ENCODE measurements at regions not wholly inside any gene's neighbourhood (a gene's known extent, or its start where the extent isn't known, plus 50 kb on each side); places are given as distances from the start of the nearest gene placed in this dataset.

DNA sequence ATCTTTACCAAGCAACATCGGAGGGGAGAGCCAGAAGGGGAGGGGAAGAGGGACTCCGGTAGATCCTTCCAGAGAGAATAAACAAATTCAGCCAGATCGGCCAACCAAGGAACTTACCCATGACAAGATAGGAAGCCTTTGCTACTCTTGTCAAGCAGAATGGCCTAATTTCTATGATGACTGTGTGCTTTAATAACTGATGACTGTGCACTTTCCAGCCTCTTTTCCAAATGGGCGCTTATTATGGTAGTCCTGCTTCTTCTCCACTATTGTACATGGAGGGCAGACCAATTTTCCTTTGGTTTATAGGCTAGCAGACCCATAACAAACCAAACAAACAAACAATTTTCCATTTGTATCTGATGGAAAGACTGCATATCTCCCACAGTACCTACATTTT is 163.8 kb upstream of the RFX3 start:
- Histone ChIP-seq H3K4me1 (ENCODE audit: control insufficient read depth in 1 of 2, insufficient read depth in 2 of 2, low read length in 2 of 2) (no peaks in the 10 kb centered on the region), H3K36me3 (ENCODE audit: control insufficient read depth in 1 of 2, insufficient read depth in 2 of 2, low read length in 2 of 2) (no peaks in the 10 kb centered on the region), H3K27me3 (ENCODE audit: low read depth, low read length) (no peaks in the 10 kb centered on the region), H3K4me3 (ENCODE audit: low read depth in 1 of 2, low read length in 2 of 2) (no peak overlapping the region), H3K27ac (ENCODE audit: low read length) (no peak overlapping the region), H3K9me3 (ENCODE audit: control insufficient read depth in 1 of 2, low read length in 2 of 2) (no peaks in the 10 kb centered on the region)

DNA sequence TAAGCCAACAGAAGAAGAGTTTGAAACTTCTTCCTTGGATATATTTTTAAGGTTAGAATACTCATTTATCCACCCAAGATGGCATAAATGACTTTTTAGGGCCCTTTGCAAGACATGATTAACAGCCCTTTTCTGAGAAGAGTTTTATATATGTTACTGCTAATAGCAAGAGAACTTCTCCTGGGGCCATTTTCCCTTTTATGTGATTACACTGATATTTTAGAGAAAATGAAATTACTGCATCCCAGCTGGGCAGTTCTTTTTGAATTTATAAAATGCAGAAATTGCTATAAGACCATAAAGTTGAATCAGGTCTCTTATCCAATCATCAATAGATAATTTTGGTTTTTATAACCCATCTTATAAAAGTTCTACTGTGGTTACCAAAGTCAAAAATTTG is 161.3 kb upstream of the RFX3 start:
- H3K36me3 ChIP-seq (ENCODE audit: control insufficient read depth in 1 of 2, insufficient read depth in 2 of 2, low read length in 2 of 2), result no peaks in the 10 kb centered on the region
- H3K27me3 ChIP-seq (ENCODE audit: low read depth, low read length), result no peaks in the 10 kb centered on the region
- H3K4me3 ChIP-seq (ENCODE audit: low read depth in 1 of 2, low read length in 2 of 2), result no peak overlapping the region
- no peak overlapping the region for H3K27ac ChIP-seq (ENCODE audit: low read length)
- H3K9me3 ChIP-seq (ENCODE audit: control insufficient read depth in 1 of 2, low read length in 2 of 2), result no peaks in the 10 kb centered on the region
- H3K4me1 ChIP-seq (ENCODE audit: control insufficient read depth in 1 of 2, insufficient read depth in 2 of 2, low read length in 2 of 2), result no peaks in the 10 kb centered on the region

DNA sequence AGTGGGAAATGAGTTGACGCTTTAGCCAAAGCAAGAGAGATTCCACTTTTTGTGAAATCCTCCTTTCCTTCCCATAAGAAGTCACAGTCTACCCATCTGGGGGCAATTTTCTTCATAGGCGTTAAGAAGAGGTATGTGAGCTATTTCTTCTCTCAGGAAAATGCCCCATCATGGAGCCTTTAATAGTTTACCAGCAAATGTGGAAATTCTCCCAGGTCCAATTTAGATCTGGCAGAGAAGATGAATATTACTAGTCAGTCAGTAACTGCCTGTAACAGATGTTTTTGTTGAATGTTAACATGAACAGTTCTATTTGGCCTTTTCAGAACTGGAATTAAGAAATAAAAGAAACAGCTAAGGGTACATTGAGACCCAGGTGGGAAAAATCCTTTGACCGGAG is 156.4 kb upstream of the RFX3 start:
- H3K4me3 ChIP-seq (ENCODE audit: low read depth in 1 of 2, low read length in 2 of 2), result no peak overlapping the region
- H3K27me3 ChIP-seq (ENCODE audit: low read depth, low read length), result no peaks in the 10 kb centered on the region
- H3K36me3 ChIP-seq (ENCODE audit: control insufficient read depth in 1 of 2, insufficient read depth in 2 of 2, low read length in 2 of 2), result no peaks in the 10 kb centered on the region
- H3K9me3 ChIP-seq (ENCODE audit: control insufficient read depth in 1 of 2, low read length in 2 of 2), result no peaks in the 10 kb centered on the region
- H3K27ac ChIP-seq (ENCODE audit: low read length), result no peak overlapping the region
- no peaks in the 10 kb centered on the region for H3K4me1 ChIP-seq (ENCODE audit: control insufficient read depth in 1 of 2, insufficient read depth in 2 of 2, low read length in 2 of 2)

DNA sequence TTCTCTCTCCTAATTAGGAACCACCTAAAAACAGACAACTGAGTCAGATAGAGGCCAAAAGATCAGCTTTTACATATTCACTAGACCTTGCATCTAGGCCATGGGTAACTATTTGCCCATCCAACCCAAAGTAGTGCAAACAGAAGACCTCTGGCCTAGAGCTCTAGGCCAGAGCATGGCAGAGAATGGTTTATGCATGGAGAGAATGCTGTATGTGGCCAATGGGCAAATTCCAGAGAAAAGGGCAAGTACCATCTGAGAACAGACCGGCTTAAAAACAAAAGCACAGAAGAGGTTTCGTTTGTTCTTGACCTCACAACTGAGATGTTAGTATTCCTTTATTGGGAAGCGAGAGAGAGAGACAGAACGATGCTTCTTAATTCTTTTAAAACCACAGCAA is 151.7 kb upstream of the RFX3 start:
- no peak overlapping the region for H3K27ac ChIP-seq (ENCODE audit: low read length)
- H3K9me3 ChIP-seq (ENCODE audit: control insufficient read depth in 1 of 2, low read length in 2 of 2), result no peaks in the 10 kb centered on the region

DNA sequence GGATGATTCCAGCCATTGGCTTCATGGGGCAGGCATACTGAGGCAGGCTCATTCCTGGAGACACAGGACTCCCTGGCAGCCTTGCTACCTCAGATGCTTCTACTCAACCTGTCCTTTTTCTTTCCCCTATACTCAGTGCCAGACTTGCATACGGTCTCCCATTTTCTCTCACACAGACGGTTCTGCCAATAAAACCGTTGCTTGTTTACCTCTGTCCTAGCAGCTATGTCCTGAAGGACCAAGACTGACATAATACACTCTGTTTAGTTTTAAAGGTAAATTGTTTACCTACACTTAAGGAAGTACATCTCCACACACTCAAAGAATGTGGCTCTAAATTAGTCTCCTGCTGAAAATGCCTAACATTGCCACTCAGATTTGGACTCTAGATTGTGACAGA is 151.0 kb upstream of the RFX3 start:
- Histone ChIP-seq H3K4me3 (ENCODE audit: low read depth in 1 of 2, low read length in 2 of 2) (no peak overlapping the region), H3K27ac (ENCODE audit: low read length) (no peak overlapping the region), H3K9me3 (ENCODE audit: control insufficient read depth in 1 of 2, low read length in 2 of 2) (no peaks in the 10 kb centered on the region), H3K36me3 (ENCODE audit: control insufficient read depth in 1 of 2, insufficient read depth in 2 of 2, low read length in 2 of 2) (no peaks in the 10 kb centered on the region), H3K4me1 (ENCODE audit: control insufficient read depth in 1 of 2, insufficient read depth in 2 of 2, low read length in 2 of 2) (no peaks in the 10 kb centered on the region), H3K27me3 (ENCODE audit: low read depth, low read length) (no peaks in the 10 kb centered on the region)

More for the DNA sequence above, 151.7 kb upstream of the RFX3 start:
- Histone ChIP-seq H3K27me3 (ENCODE audit: low read depth, low read length) (no peaks in the 10 kb centered on the region), H3K4me1 (ENCODE audit: control insufficient read depth in 1 of 2, insufficient read depth in 2 of 2, low read length in 2 of 2) (no peaks in the 10 kb centered on the region), H3K4me3 (ENCODE audit: low read depth in 1 of 2, low read length in 2 of 2) (no peak overlapping the region), H3K36me3 (ENCODE audit: control insufficient read depth in 1 of 2, insufficient read depth in 2 of 2, low read length in 2 of 2) (no peaks in the 10 kb centered on the region)

DNA sequence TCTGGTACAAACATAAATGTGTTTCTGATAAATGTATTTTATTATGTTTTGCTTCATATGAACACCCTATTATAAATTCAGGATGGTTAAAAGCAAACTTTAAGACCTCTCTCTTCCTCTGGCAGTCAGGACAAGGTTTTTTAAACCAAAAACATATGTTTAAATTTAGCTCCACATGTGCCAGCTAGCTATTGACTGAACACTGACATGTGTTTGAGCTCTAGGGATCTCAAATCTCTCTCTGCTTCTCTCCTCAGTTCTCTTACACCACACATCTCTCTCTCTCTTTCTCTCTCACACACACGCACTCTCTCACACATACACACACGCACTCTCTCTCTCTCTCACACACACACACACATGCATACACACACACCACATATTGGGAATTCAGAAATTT is 150.1 kb upstream of the RFX3 start:
- H3K27ac ChIP-seq (ENCODE audit: low read length), result no peak overlapping the region
- no peaks in the 10 kb centered on the region for H3K36me3 ChIP-seq (ENCODE audit: control insufficient read depth in 1 of 2, insufficient read depth in 2 of 2, low read length in 2 of 2)
- H3K4me1 ChIP-seq (ENCODE audit: control insufficient read depth in 1 of 2, insufficient read depth in 2 of 2, low read length in 2 of 2), result no peaks in the 10 kb centered on the region
- no peaks in the 10 kb centered on the region for H3K27me3 ChIP-seq (ENCODE audit: low read depth, low read length)
- no peaks in the 10 kb centered on the region for H3K9me3 ChIP-seq (ENCODE audit: control insufficient read depth in 1 of 2, low read length in 2 of 2)
- H3K4me3 ChIP-seq (ENCODE audit: low read depth in 1 of 2, low read length in 2 of 2), result no peak overlapping the region

DNA sequence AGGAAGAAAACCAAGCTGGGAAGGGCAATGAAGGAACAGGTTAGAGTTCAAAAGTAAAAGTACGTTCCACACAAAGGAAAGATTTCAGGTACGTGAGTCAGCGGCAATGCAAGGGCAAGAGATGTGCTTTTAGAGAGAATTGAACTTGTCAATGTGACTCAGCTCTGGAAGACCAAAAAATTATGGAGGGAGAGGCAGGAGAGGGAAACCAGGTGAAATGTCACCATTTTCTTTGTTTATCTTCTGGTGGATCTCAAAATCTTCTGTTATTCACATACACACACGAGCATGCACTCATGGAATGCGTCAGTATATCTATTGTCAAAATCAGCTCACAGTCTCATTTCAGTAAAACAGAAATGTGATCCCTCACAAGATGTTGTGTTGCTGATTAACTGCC is 148.8 kb upstream of the RFX3 start:
- H3K27me3 ChIP-seq (ENCODE audit: low read depth, low read length), result no peaks in the 10 kb centered on the region
- H3K27ac ChIP-seq (ENCODE audit: low read length), result no peak overlapping the region
- H3K4me3 ChIP-seq (ENCODE audit: low read depth in 1 of 2, low read length in 2 of 2), result no peak overlapping the region
- H3K9me3 ChIP-seq (ENCODE audit: control insufficient read depth in 1 of 2, low read length in 2 of 2), result no peaks in the 10 kb centered on the region
- no peaks in the 10 kb centered on the region for H3K36me3 ChIP-seq (ENCODE audit: control insufficient read depth in 1 of 2, insufficient read depth in 2 of 2, low read length in 2 of 2)
- no peaks in the 10 kb centered on the region for H3K4me1 ChIP-seq (ENCODE audit: control insufficient read depth in 1 of 2, insufficient read depth in 2 of 2, low read length in 2 of 2)

DNA sequence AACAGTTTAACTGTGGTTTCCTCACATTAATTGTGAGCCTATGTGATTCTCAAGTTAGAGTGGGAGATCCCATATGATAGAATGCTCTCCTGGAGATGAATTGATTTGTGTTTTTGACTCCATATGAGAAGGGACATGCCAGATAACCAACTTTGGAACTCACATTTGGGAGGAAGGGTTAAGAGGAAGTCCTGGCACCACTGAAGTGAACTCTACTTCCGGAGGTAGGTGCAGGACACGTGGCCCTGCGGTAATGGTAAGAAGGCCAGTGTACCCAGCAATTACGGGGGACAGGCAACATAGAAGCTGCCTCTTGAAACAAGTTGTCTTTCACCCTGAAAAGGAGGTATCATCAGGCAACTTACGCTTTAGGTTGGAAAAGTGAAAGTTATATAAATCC is 146.6 kb upstream of the RFX3 start:
- Histone ChIP-seq H3K4me1 (ENCODE audit: control insufficient read depth in 1 of 2, insufficient read depth in 2 of 2, low read length in 2 of 2) (no peaks in the 10 kb centered on the region), H3K9me3 (ENCODE audit: control insufficient read depth in 1 of 2, low read length in 2 of 2) (no peaks in the 10 kb centered on the region), H3K4me3 (ENCODE audit: low read depth in 1 of 2, low read length in 2 of 2) (no peak overlapping the region), H3K36me3 (ENCODE audit: control insufficient read depth in 1 of 2, insufficient read depth in 2 of 2, low read length in 2 of 2) (no peaks in the 10 kb centered on the region), H3K27ac (ENCODE audit: low read length) (no peak overlapping the region), H3K27me3 (ENCODE audit: low read depth, low read length) (no peaks in the 10 kb centered on the region)

DNA sequence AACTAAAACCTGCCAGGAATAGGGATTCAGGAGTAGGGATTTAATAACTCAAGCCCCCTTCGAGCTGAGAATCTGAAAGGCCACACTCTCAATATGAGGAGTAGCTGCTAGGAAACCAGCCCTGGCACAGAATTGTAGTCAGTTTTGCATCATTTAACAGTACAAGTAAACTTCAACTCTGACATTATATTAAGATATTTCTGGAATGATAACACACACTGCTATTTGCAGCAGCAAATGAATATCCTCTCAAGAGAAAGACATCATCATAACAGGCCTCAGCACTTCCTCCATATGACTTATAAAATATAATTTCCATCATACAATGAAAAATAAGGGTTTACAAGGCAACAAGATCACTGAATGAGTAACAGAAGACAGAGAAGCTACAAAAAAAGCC is 138.2 kb upstream of the RFX3 start:
- Histone ChIP-seq H3K27ac (ENCODE audit: low read length) (no peak overlapping the region), H3K4me3 (ENCODE audit: low read depth in 1 of 2, low read length in 2 of 2) (no peak overlapping the region), H3K9me3 (ENCODE audit: control insufficient read depth in 1 of 2, low read length in 2 of 2) (no peaks in the 10 kb centered on the region), H3K4me1 (ENCODE audit: control insufficient read depth in 1 of 2, insufficient read depth in 2 of 2, low read length in 2 of 2) (peaks cover 0 to 9% of the 10 kb centered on the region in 2 donors), H3K27me3 (ENCODE audit: low read depth, low read length) (no peaks in the 10 kb centered on the region), H3K36me3 (ENCODE audit: control insufficient read depth in 1 of 2, insufficient read depth in 2 of 2, low read length in 2 of 2) (no peaks in the 10 kb centered on the region)

DNA sequence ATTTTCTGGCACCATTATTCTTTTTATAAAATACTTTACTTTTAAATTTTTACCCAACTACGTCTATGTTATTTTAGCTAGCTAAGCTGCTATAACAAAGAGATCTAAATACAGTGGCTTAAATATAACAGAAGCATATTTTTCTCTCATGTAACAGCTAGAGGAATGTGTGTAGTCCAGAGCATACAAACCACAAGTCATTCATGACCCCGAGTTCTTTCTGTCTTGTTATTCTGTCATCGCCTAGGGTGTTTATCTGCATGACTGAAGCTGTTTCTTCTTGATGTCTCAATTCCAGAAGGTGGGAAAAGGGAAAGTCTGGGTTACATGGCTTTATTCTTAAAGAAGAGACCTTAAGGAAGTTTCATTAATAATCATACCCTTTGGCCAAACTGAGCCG is 136.9 kb upstream of the RFX3 start:
- H3K27me3 ChIP-seq (ENCODE audit: low read depth, low read length), result no peaks in the 10 kb centered on the region
- no peaks in the 10 kb centered on the region for H3K9me3 ChIP-seq (ENCODE audit: control insufficient read depth in 1 of 2, low read length in 2 of 2)
- no peak overlapping the region for H3K4me3 ChIP-seq (ENCODE audit: low read depth in 1 of 2, low read length in 2 of 2)
- peaks cover 0 to 9% of the 10 kb centered on the region in 2 donors for H3K4me1 ChIP-seq (ENCODE audit: control insufficient read depth in 1 of 2, insufficient read depth in 2 of 2, low read length in 2 of 2)
- no peak overlapping the region for H3K27ac ChIP-seq (ENCODE audit: low read length)
- no peaks in the 10 kb centered on the region for H3K36me3 ChIP-seq (ENCODE audit: control insufficient read depth in 1 of 2, insufficient read depth in 2 of 2, low read length in 2 of 2)

DNA sequence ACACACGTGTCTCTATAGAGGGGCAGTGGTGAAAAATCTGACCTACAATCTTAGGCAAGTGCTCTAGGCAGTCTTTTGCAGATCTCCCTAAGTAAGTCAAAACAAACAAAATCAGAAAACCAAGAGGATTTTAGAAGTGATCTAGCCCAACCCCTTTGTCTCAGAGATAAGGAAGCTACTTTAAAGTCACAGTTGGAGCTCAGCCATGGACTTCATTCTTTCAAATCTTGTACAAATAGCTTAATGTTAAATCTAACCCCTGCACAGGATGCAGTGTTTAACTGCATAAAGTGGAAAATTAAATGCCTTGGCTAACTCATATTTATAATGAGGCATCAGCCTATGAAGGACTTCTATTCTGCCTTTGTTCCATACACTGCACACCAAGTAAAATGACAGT is 135.1 kb upstream of the RFX3 start:
- no peak overlapping the region for H3K4me3 ChIP-seq (ENCODE audit: low read depth in 1 of 2, low read length in 2 of 2)
- no peaks in the 10 kb centered on the region for H3K36me3 ChIP-seq (ENCODE audit: control insufficient read depth in 1 of 2, insufficient read depth in 2 of 2, low read length in 2 of 2)
- H3K9me3 ChIP-seq (ENCODE audit: control insufficient read depth in 1 of 2, low read length in 2 of 2), result no peaks in the 10 kb centered on the region
- peaks cover 0 to 9% of the 10 kb centered on the region in 2 donors for H3K4me1 ChIP-seq (ENCODE audit: control insufficient read depth in 1 of 2, insufficient read depth in 2 of 2, low read length in 2 of 2)
- no peaks in the 10 kb centered on the region for H3K27me3 ChIP-seq (ENCODE audit: low read depth, low read length)
- H3K27ac ChIP-seq (ENCODE audit: low read length), result no peak overlapping the region

DNA sequence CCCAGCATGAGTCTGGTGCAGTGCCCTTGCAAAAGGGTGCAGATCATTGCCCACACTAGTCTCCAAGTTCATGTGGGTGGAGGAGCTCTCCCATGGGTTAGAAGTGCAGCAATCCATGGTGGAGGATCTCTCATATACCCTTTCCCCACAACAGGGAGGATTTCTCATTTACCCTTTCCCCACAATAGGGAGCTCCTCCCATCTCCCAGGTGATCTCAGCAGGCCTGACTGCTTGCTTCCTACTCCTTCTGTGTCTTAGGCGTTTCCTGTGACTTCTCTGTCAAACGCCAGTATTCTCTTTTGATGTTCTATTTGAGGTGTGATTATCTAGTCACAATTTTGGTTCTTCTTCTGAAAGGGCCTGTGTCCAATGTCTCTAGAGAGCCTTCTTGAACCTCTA is 133.8 kb upstream of the RFX3 start:
- peaks cover 0 to 9% of the 10 kb centered on the region in 2 donors for H3K4me1 ChIP-seq (ENCODE audit: control insufficient read depth in 1 of 2, insufficient read depth in 2 of 2, low read length in 2 of 2)
- H3K27ac ChIP-seq (ENCODE audit: low read length), result no peak overlapping the region
- H3K9me3 ChIP-seq (ENCODE audit: control insufficient read depth in 1 of 2, low read length in 2 of 2), result no peaks in the 10 kb centered on the region
- no peaks in the 10 kb centered on the region for H3K27me3 ChIP-seq (ENCODE audit: low read depth, low read length)
- no peaks in the 10 kb centered on the region for H3K36me3 ChIP-seq (ENCODE audit: control insufficient read depth in 1 of 2, insufficient read depth in 2 of 2, low read length in 2 of 2)
- no peak overlapping the region for H3K4me3 ChIP-seq (ENCODE audit: low read depth in 1 of 2, low read length in 2 of 2)

All from muscle layer of duodenum (tissue), 2 donors.